ENCODE measurements at regions not wholly inside any gene's neighbourhood (a gene's known extent, or its start where the extent isn't known, plus 50 kb on each side); places are given as distances from the start of the nearest gene placed in this dataset.

DNA sequence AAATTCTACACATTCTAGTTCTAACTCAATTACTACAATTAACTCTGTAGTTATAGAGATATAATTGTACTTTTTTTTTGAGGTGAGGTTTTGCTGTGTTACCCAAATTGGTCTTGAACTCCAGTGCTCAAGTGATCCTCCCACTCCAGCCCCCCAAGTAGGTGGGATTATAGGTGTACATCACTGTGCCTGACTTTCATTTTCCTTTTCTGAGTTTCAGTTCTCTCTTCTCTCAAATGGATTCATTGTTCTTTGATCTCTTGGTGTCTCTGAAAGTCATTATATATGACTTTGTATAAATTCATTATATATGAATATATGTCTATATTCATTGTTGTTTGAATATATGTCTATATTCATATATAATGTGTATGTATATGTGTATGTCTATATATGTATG is 74.0 kb upstream of the GALNT2 start:
- no peak overlapping the region for H3K4me3 Mint-ChIP-seq
- no peaks in the 10 kb centered on the region for H3K9me3 Mint-ChIP-seq
- peaks cover 9% of the 10 kb centered on the region for H3K27me3 Mint-ChIP-seq
- H3K27ac Mint-ChIP-seq, result no peak overlapping the region
- peaks cover 7% of the 10 kb centered on the region for H3K4me1 Mint-ChIP-seq (ENCODE audit: unreplicated experiment)
- no peaks in the 10 kb centered on the region for H3K36me3 Mint-ChIP-seq
- no peak for DNase-seq (ENCODE audit: extremely low spot score, unreplicated experiment)
- TF ChIP-seq, protein P1, sequence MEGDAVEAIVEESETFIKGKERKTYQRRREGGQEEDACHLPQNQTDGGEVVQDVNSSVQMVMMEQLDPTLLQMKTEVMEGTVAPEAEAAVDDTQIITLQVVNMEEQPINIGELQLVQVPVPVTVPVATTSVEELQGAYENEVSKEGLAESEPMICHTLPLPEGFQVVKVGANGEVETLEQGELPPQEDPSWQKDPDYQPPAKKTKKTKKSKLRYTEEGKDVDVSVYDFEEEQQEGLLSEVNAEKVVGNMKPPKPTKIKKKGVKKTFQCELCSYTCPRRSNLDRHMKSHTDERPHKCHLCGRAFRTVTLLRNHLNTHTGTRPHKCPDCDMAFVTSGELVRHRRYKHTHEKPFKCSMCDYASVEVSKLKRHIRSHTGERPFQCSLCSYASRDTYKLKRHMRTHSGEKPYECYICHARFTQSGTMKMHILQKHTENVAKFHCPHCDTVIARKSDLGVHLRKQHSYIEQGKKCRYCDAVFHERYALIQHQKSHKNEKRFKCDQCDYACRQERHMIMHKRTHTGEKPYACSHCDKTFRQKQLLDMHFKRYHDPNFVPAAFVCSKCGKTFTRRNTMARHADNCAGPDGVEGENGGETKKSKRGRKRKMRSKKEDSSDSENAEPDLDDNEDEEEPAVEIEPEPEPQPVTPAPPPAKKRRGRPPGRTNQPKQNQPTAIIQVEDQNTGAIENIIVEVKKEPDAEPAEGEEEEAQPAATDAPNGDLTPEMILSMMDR (conservative IDR thresholded peaks at IDR 0.05), result no peak

DNA sequence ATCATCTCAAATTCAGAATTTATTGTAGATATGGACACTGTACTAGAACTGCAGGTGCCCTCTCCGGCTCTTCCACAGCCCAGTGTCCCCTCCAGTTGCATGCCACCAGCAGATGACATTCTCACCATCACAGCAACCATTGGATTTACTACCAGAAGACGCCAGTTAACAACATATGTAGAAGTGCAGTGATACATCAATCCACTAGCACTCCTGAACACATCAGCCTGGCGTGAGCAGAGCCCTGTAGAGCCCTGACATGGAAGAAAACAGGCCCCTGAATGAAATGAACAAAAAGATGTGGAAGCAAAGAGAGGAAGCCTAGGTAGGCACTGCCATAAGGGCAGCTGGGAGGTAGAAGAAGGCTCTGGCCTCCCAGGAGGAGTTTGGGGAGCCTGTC is 73.1 kb upstream of the GALNT2 start:
- peaks cover 7% of the 10 kb centered on the region for H3K4me1 Mint-ChIP-seq (ENCODE audit: unreplicated experiment)
- no peak overlapping the region for H3K27ac Mint-ChIP-seq
- H3K9me3 Mint-ChIP-seq, result no peaks in the 10 kb centered on the region
- peaks cover 4% of the 10 kb centered on the region for H3K27me3 Mint-ChIP-seq
- no peak overlapping the region for H3K4me3 Mint-ChIP-seq
- no peak for DNase-seq (ENCODE audit: extremely low spot score, unreplicated experiment)
- TF ChIP-seq, protein P1 (conservative IDR thresholded peaks at IDR 0.05), result no peak
- H3K36me3 Mint-ChIP-seq, result no peaks in the 10 kb centered on the region

DNA sequence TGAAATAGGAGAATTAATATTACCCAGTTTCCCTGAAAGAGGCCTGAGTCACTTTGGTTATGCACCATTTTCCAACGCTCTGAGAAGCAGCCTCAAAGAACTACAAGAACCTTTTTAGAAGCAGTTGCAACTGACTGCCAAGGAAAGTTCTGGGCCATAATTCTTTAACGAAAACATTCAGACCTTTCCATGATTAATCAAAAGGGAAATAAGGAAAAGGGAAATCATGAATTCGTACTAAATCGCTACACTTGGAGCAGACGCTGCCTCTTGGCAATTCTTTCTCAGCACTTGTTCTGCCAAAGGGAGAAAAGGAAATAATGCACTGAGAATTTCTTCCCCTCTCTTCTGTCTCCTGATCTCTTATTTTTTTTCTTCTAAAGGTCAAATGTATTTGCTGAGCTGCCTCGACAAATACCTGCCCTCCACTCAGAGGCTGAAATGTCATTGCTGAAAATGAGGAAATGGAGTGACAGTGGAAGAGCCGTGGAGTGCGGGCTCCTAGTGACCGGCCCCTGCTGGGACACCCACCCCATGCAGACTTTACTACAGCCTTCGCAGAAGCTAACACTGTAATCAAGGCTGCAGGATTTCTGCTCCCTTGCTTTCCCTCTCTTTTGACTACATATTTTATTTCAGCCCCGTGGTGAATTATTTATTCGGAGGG is 67.9 kb upstream of the GALNT2 start:
- TF ChIP-seq, protein P1 (conservative IDR thresholded peaks at IDR 0.05), result no peak
- Mint-ChIP-seq H3K9me3 (no peaks in the 10 kb centered on the region), H3K4me3 (no peak overlapping the region), H3K27ac (no peak overlapping the region), H3K36me3 (no peaks in the 10 kb centered on the region), H3K4me1 (ENCODE audit: unreplicated experiment) (no peaks in the 10 kb centered on the region), H3K27me3 (peaks cover 18% of the 10 kb centered on the region)
- DNase-seq (ENCODE audit: extremely low spot score, unreplicated experiment), result no peak

DNA sequence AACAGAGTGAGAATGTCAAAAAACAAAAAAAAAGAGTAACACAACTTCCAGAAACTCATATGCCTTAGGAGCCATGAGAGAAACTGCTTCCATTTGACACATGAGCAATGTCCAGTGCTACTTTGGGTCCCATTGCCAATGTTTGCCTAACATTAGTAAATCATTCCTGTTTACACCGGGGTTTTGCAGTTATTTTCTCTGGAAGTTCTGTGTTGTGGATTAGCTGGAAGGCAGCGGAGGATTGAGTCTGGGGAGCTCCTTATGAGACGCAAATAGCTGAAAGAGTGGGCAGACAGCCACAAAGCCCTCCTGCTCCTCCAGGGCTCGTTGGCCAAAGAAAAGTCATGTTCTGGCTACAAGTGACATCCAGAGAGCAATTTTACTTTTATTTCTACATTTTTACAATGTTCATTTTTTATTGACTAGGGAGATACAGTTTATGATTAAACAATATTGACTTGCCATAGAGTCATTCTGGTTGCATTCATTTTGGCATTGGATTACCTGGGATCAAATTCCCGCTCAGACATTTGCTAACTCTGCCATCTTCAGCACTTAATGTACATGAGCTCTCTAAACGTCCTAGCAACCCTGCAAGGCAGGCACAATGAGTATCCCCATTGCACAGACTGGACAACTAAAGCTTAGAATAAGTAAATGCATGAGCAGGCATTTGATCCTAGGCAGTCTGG is 66.4 kb upstream of the GALNT2 start:
- no peaks in the 10 kb centered on the region for H3K4me1 Mint-ChIP-seq (ENCODE audit: unreplicated experiment)
- no peak overlapping the region for H3K4me3 Mint-ChIP-seq
- no peaks in the 10 kb centered on the region for H3K36me3 Mint-ChIP-seq
- TF ChIP-seq, protein P1 (conservative IDR thresholded peaks at IDR 0.05), result no peak
- no peaks in the 10 kb centered on the region for H3K9me3 Mint-ChIP-seq
- H3K27ac Mint-ChIP-seq, result no peak overlapping the region
- H3K27me3 Mint-ChIP-seq, result peaks cover 21% of the 10 kb centered on the region
- DNase-seq (ENCODE audit: extremely low spot score, unreplicated experiment), result no peak

DNA sequence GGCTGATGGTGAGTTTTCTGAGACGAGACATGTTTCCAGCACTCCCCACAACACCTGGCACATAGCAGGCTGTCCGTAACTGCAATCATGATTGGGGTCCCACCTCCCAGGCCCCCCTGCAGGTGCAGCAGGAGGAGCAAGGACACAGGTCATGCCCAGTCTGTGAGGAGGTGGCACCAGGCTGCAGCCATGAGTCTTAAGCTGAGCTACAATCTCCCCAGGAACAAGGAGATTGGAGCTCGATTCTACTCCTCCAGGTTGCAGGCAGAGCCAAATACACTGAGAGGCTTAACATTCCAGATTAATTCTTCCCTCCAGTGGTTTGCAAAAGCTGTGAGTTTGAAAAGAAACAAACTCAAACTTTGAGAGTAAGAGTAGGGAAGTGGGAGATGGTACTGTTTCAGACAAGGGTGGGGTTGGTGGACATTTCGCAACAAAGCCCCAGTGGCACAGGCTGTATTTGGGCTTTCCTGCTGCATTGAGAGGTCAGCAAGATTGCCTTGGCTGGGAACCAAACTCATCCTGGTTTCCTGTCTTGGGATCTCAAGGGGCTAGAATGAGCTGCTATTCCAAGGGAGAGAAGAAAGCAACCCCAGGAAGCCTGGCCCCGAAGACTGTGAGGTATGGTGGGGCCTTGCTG is 64.8 kb upstream of the GALNT2 start:
- TF ChIP-seq, protein P1 (conservative IDR thresholded peaks at IDR 0.05), result no peak
- no peaks in the 10 kb centered on the region for H3K4me1 Mint-ChIP-seq (ENCODE audit: unreplicated experiment)
- DNase-seq (ENCODE audit: extremely low spot score, unreplicated experiment), result no peak
- no peak overlapping the region for H3K27ac Mint-ChIP-seq
- H3K27me3 Mint-ChIP-seq, result peaks cover 31% of the 10 kb centered on the region
- no peaks in the 10 kb centered on the region for H3K36me3 Mint-ChIP-seq
- no peaks in the 10 kb centered on the region for H3K9me3 Mint-ChIP-seq
- H3K4me3 Mint-ChIP-seq, result no peak overlapping the region

Data from type B pancreatic cell (in vitro differentiated cells).